IMR-90 (cell line): ENCODE measurements at regions not wholly inside any gene's neighbourhood (a gene's known extent, or its start where the extent isn't known, plus 50 kb on each side); places are given as distances from the start of the nearest gene placed in this dataset.

Source experiments
- BHLHE40 ChIP-seq: fragments of 150-350 bp; IDR thresholded peaks from 2 replicates; pipeline ENCODE4 v1.6.1; 2016; ENCODE audit warnings: mild to moderate bottlenecking, low read depth, low read length
- CTCF ChIP-seq: conservative IDR thresholded peaks from 2 replicates; pipeline ENCODE4 v1.5.1; 2012; ENCODE audit warnings: mild to moderate bottlenecking, low read depth, low read length, improper control_type of control experiment
- MAZ ChIP-seq: IDR thresholded peaks from 2 replicates; pipeline ENCODE4 v1.6.1; 2012; ENCODE audit warnings: low read depth, mild to moderate bottlenecking, low read length, improper control_type of control experiment, moderate library complexity, borderline replicate concordance
- POLR2A ChIP-seq: IDR thresholded peaks from 2 replicates; pipeline ENCODE4 v1.6.1; 2012; ENCODE audit warnings: mild to moderate bottlenecking, low read depth, low read length
- RAD21 ChIP-seq: IDR thresholded peaks from 2 replicates; pipeline ENCODE4 v1.6.1; 2012; ENCODE audit warnings: low read length, improper control_type of control experiment
- RCOR1 ChIP-seq: IDR thresholded peaks from 2 replicates; pipeline ENCODE4 v1.6.1; 2012; ENCODE audit warnings: mild to moderate bottlenecking, low read length, improper control_type of control experiment; ENCODE audit not compliant: insufficient replicate concordance
- RFX5 ChIP-seq: IDR thresholded peaks from 2 replicates; pipeline ENCODE4 v1.8.0; 2012; ENCODE audit warnings: low read depth, mild to moderate bottlenecking, low read length, moderate library complexity
- SMC3 ChIP-seq: fragments of 150-350 bp; IDR thresholded peaks from 2 replicates; pipeline ENCODE4 v1.6.1; 2016; ENCODE audit warnings: low read depth, mild to moderate bottlenecking, antibody characterized with exemption, low read length, moderate library complexity

- no peak for TF ChIP-seq POLR2A
- TF ChIP-seq CTCF = no peak
- TF ChIP-seq RFX5 = no peak
- no peak for TF ChIP-seq BHLHE40
- TF ChIP-seq RAD21 = no peak
- TF ChIP-seq SMC3 = no peak
- TF ChIP-seq RCOR1 = no peak
- TF ChIP-seq MAZ = no peak
Observed at GRCh38 chrX:122517786-122518185, 666.3 kb upstream of the GRIA3 start.
